Stimulated activated CD4-positive, alpha-beta T cell treated with anti-CD3 and anti-CD28 coated beads, TNF-alpha, amount 100 ng/mL, for 4 hours (primary cell): ENCODE measurements at regions not wholly inside any gene's neighbourhood (a gene's known extent, or its start where the extent isn't known, plus 50 kb on each side); places are given as distances from the start of the nearest gene placed in this dataset.
"Not testable (repeated sequence)": the region's sequence is repeated elsewhere in the genome, so short reads cannot be mapped to it uniquely, and the experiment has no call there.

Experiments used
- DNase-seq, 3 experiments: peaks; one replicate each; pipeline ENCODE4 v3.0.0-alpha.2; 2020; ENCODE audit warnings: low read depth in 3 of 3

DNA sequence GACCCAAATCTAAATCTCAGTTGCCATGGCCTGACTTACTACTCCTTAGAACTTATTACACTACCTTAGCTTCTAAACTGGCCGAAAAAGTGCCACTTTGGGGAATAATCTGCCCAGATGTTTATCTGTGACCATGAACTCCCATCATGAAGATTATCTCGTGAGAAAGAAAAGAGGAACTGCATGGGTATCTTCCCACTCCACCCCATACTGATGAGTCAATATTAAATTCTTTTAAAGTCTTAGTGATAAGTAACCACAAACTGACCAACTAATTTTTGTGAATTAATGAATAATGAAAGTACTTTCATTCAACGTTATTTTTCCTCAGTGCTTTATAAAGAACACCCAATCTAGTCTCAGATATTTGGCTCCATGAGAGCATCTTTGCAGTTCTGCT lies 493.5 kb downstream of the EBF1 start:
- DNase-seq, result no peak

DNA sequence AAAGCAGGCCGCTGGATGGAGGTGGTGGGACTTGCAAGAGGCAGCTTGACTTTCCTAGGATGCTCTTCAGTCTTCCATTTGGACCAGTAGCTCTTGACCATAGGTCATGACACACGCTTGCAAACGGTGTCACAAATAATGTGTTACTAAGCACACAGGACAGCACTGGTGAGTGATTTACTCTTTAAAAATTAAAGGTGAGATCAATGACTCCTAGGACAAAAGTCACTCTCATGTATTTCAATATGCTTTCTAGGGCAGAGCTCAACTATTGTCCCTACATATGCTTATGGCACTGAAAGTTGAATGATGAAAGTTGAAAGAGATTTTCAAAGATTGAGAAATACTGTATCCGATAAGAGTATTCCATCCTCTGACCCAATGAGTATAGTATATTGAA lies 496.7 kb downstream of the EBF1 start:
- DNase-seq, result no peak

DNA sequence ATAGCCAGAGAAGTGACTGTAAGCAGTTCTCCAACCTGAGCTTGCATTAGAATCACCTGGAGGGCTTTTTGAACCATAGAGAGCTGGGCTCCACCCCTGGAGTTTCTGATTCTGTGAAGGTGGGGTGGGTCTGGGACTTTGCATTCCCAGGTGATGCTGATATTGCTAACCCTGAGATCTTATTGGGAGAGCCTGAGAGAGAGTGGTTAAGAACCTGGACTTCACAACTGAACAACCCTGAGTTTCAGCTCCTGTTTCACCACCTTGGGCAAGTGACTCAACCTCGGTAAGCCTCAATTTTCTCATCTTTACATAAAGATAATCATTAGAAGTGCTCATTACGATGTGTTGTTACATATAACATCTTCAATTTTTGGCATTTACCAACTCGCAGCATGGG lies 498.6 kb downstream of the EBF1 start:
- no peak for DNase-seq

DNA sequence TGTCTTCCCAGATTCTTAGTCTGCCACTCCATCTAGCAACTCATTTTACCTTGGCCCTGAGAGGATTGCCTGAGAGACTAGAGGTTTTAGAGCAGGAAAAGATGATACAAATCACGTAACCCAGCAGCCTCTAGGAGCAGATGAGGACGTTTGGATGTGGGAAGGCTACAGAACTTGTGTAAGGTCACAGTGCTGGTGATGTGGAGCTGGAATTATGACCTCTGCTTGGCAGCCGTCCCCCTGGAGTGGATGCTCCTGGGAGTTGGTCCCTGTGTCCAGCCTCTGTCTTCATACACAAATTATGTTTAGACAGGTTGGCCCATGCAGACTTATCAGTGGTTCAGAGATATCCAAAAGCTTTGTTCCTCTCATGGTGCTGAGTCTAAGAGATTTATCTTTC lies 499.0 kb downstream of the EBF1 start:
- no peak for DNase-seq

DNA sequence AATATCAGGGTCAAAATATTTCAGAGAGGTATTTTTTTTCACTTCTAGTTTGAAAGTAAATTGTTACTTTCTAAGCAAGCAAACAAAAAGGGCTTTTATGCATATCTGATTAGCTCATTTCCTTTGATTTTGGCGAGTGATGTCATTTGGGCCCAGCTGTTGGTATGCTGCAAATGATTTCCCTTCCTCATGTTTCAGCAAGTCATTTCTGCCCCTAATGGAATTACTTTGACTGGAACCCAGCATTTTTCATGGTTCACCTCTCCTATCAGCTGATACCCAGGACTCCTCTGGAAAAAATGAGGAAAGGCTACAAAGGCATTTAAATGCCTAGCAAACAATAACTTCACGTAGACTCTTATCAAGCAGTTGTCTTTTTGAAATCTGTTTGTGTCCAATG lies 500.6 kb downstream of the EBF1 start:
- no peak for DNase-seq

DNA sequence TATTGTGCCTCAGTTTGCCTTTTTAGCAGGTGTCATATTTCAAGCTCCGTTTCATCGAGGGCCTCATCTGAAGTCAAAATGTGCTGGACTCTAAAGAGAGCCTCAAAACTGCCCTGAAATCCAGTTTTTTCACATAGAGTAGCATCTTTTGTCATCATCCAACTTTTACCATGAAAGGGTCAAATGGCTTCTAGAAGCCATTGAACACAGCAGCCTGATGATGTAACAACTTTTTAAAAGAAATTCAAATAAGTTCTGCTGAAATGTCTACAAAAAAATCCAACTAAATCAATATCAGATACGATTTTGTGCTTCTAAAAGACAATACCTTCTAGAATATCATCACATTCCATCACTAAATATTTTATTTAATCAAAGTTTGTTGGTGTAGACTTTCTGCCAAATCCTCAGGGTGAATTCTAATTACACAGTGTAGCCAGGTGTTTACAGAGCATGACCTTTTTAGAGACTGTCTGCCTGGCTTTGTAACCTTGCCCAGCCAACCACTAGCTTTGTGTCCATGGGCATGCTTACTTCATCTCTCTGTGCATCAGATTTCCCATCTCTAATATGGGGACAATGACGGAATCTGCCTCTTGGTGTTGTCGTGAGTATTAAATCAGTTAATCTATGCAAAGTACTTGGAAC lies 505.0 kb downstream of the EBF1 start:
- DNase-seq, result no peak

DNA sequence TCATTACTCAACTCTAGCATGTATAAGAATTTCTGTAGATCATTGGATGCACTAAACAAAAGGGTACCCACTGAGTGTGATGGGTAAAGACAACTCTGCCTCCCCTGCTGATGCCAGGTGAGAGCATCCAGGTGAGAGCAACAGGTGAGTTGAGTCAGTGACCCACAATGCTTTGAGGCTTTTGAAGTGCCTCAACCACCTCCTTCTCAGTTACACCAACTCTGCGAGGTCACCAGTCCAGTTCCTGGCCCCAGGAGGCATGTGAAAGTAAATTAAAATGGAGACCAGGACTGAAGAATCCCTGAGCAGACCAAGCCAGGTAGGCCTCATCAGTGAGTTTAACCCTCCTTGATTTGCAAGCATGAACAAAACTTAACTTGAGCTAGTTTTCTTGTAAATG lies 505.8 kb downstream of the EBF1 start:
- DNase-seq, result no peak

DNA sequence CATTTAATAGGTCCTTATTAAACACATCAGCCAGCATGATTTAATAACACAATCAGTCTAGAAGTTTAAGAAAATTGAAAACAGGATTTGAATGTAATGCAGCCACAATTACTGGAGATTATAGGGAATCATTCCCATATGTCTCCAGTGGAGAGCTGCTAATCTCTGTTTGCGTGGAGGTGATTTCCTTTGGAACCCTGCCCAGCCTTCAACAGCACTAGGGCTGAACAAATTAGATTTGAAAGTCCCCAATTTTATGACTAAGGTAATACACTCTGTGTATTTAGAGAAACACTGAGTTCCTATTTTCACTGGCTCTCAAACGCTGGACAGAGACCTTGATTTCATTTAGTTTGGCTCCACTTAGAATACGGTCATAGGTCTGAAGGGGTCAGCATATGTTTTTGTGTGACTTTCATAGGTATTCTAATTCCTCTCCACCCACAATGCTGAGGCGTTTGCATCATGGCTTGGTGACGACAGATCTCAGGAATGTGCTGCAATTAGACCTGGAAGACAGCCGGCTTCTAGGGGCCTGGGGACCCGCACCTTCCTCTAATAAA lies 508.3 kb downstream of the EBF1 start:
- no peak for DNase-seq

DNA sequence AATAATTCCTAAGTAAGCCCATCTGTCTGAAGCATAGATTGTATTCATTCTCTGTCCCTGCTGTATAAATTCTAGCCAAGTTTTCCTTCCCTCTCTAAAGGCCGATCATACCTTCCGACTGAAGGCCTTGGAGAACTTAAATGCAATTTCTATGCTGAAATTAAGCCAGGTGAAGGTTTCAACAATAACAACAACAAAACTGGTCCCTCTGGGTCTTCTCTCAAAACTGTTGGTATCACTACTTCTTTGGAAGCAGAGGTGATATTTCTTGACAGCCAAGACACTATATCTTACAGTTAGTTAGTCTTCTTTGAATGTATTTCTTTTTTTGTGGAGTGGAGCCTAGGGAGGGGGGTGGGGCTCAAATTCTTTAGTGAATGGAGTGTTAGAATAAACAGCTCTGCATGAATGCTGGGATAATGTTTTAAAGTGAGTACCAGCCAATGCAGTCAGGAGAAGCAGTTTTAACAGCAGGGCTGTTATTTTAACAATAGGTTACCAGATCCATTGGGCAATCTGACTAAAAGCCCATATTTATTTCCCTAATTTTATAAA lies 508.9 kb downstream of the EBF1 start:
- no peak for DNase-seq

DNA sequence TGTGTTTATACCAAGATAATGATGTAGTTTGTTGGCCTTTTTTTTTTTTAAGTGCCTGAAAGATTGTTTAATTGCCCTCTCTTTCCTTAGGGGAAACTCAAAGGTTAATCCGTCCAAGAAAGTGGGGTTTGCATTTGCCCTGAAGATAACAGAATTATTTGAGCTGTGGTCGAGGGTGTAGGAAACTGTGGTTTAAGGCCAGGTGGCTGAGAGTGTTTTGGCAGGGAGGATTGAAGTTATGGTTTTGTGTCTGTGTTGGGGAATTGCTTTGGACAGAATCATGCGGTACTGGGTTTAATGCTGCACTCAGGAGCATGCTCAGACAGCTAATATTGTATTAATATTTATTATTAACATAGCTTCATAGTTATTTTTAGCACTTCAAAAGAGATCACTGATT lies 509.8 kb downstream of the EBF1 start:
- no peak for DNase-seq

DNA sequence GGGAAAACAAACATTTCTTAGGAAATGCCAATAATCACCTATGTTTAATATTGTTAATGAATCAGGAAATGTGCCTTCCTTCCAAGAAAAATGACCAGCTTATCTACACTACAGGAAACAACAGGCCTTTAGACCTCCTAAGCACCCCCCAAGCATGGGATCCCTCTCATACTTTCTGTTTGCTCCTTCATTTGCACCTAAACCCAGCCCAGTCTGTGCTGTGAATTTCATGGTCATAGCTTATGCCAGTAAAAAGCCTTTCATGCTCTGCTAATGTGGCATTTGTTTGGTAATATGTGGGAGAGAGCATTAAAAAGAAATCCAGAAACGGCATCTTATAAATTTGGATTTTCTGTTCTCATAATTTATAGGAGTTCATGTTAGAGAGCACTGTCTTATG lies 511.1 kb downstream of the EBF1 start:
- no peak for DNase-seq

DNA sequence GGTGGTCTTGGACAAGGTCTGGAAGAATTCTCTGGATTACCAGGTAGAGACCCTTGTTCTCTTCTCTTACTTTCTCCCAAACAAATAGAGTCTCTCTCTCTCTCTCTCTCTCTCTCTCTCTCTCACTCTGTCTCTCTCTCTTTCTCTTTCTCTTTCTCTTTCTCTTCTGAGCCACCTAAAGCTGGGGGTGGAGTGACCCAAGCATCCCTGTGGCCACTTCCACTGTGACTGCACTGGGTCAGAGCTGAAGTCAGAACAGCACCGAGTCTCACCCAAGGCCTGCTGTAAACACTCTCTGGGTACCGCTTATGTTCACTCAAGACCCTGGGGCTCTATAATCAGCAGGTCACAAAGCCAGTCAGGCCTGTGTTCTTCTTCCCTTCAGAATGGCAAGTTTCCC lies 513.7 kb downstream of the EBF1 start:
- no peak for DNase-seq

DNA sequence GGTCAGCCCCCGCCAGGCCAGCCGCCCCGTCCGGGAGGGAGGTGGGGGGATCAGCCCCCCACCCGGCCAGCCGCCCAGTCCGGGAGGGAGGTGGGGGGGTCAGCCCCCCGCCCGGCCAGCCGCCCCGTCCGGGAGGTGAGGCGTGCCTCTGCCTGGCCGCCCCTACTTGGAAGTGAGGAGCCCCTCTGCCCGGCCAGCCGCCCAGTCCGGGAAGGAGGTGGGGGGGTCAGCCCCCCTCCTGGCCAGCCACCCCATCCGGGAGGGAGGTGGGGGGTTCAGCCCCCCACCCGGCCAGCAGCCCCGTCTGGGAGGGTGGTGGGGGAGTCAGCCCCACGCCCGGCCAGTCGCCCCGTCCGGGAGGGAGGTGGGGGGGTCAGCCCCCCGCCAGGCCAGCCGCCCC lies 517.0 kb downstream of the EBF1 start:
- DNase-seq, result not testable (repeated sequence)

DNA sequence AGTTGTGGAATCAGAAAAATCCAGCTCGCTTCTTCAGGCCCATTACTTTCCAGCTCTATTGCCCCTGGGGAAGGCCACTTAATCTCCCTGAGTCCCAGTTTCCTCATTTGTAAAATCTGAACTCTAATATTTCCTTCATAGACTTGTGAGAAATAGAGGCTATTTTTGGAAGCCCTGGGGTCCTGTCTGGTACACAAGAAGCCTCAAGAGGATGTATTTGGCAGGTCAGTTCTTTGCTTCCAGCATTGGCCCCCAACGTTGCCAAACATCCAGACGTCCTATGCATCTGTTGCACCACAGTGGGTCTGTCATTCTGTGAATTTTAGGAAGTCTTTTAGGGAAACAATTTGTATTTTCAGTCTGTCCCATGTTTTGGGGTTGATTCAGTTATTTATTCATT lies 525.9 kb downstream of the EBF1 start:
- DNase-seq, result no peak

DNA sequence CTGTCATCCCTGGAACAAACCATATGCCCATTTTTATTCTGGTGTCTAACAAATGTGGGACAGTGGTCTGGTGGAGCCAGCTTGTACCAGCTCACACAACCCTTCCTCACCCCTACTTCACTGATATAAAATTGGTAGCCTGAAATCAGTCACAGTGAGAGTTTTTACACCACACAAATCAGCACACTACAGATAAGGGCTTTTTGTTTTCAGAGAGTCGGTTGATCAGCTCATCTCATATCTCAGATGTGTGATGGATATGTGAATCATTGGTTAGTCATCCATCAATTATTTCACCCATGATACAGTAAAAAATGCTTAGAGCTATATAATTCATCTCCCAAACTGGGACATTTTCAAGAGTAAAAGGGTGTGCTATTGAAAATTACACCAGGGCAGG lies 529.2 kb downstream of the EBF1 start:
- no peak for DNase-seq

DNA sequence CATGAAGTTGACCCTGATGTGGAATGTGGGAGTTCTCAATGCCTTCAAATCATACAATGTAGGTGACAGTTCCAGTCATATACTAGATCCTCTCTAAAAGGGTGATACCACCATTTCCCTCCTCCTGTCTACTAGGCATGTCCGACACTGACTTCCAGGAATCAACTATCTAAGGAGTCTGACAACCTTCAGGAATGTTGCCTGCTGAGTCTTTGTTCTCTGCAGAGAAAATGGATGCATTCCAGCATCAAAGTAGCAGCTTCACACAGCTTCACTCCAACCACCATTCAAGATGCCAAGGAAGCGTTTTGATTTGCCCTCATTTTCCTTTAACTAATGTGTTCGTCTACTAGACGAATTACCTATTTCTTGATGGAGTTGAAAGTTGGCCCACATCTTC lies 530.2 kb downstream of the EBF1 start:
- no peak for DNase-seq

DNA sequence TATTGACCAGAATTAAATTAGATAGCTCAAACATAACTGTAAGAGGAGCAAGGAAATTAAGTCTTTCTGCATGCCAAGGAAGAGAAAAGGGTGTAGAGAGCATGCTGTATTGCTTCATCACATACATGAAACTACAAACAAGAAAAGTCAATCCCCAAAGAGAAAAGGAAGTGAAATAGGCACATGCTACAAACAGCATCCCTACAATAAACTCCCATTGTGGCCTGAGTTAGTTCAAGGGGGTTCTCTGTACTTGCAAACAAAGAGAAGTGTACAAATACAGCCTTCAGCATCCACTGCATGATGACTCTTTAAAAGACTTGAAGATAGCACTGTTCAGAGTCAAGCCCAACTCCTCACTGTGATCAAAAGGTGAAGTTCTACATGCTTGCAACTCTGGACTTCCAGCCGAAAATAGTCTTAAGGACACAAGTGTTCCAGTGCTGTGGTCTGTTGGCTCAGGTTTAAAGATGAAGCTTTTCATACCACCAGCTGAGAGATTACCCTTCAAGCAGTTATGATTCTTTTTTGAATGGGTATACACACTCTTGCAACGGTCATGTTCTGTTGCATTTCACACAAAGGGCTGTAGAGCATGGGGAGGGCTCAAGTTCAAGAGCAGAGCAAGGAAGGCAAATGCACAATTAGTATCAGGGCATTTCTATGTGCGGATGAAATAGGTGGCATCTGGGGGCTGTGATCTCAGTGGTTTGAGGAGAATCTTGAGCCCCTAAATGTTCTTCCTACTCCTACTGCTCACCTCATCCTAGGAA lies 534.5 kb downstream of the EBF1 start:
- no peak for DNase-seq

DNA sequence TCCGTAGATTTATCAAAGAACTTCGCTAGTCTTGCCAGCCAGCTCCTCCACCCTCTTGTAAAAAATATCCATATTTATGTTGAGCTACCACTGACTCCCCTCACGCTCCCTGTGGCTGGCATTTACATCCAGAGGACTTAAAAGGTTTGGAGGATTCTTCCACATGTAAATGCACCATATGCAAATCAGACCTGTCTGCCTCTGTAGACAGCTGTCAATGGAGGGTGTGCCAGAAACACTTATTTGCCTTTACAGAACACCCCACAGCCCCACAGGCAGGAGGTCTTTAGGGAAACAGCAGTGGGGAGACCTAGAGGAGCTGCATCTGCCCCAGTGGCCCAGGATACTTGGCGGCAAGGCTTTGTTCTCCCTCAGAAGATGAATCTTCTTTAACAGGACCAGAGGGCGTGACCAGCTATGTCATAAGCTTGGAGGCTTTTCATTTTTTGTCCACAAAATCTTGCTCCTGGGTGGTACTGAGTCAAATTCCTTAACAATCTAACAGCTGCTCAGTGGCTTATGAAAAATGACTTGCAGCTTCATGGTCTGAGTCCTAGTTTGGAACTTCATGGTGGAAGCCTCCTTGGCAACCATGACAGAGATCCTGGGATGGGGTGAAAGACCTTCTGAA lies 535.8 kb downstream of the EBF1 start:
- no peak for DNase-seq

DNA sequence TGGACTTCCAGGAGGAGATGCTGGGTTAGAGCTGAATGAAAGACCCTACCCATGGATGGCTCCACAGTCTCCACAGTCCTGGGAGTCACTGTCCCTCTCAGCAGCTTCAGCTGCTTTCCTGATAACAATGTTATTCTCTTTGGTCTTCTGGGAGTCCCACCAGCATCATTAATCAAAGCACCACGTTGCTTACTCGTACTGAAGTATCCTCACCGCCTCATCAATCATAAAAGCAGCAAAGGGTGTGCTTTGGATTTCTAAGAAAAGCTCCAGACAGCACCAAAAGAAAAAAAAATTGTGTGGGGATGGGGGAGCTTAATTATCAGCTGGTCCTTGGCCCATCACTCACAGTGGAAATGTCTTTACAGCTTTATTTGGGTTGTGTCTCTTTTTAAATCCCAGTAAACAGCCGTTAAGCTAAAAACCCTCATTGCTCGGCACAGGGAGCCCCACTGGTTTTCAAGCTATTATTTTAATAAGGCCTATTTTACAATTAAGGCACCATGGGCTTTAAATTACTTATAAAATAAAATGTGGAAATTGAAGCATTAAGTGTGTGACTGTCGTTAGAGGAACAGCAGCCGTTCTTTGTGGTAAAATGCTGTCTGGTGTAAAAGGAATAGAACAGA lies 538.0 kb downstream of the EBF1 start:
- no peak for DNase-seq

DNA sequence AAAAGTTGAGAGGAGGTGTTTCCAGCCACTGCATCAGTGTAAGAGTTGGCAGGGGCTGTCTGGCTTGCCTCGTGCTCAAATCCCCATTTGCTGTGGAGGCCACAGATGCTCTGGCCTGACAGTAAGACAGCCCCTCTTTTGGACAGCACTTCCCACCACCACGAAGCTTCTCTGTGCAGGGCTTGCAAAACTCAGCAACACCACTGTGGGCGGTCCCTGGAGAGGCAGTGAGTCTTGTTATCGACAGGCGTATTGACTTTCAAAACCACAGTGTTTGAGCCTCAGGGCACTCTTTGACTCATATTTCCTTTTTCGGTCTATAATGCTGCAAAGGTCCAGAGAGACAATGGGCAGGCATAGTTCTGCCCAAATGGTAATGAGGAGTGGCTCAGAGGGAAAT lies 539.5 kb downstream of the EBF1 start:
- no peak for DNase-seq

DNA sequence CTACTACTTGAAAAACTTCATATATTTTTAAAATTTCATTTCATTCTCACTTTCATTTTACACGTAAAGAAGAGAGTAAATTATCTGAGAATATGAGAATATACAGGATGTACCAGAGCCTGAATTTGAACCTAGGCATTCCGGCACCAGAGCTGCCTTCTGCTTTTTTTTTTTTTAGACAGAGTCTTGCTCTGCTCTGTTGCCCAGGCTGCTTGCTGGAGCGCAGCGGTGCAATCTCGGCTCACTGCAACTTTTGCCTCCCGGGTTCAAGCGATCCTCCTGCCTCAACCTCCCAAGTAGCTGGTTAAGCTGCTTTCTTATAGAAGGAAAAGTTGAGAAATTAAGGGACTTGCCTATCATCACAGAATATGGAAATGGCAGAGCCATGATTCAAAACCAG lies 540.1 kb downstream of the EBF1 start:
- DNase-seq, result no peak

DNA sequence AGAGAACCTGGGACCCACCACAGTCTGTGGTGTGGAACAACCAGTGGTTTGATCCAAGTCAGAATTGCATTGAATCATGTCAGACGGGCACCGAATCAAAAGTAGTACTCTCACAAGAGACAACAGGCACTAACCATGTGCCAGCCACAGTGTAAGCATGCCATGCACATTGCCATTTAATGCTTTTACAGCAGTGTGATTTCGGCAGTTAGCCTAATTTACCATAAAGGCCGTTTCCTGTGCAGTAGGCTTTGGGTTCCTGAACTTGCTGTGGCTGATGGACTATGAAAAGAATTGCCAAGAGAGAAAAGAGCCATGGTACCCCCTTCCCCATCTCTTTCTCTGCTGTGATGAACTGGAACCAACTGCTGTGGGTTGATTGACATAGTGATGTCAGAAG lies 540.6 kb downstream of the EBF1 start:
- no peak for DNase-seq
